Loucy (cell line): ENCODE measurements at regions not wholly inside any gene's neighbourhood (a gene's known extent, or its start where the extent isn't known, plus 50 kb on each side); places are given as distances from the start of the nearest gene placed in this dataset.

Source experiments
- H2AFZ ChIP-seq: fragments of 200-600 bp; sonication (generic); 2 replicates; pipeline ENCODE4 v1.6.0; 2016; ENCODE audit warnings: antibody characterized with exemption, mild to moderate bottlenecking, low read length, moderate library complexity
- H3F3A ChIP-seq: fragments of 200-600 bp; 2 replicates; pipeline ENCODE4 v1.6.0; 2016; ENCODE audit warnings: antibody characterized with exemption, low read depth, mild to moderate bottlenecking
- H3K27me3 ChIP-seq: fragments of 200-600 bp; sonication (generic); 2 replicates; pipeline ENCODE4 v1.6.1; 2014; ENCODE audit warnings: low read length, mild to moderate bottlenecking; ENCODE audit not compliant: insufficient read depth, poor library complexity, severe bottlenecking
- H3K36me3 ChIP-seq: fragments of 200-600 bp; sonication (generic); 2 replicates; pipeline ENCODE4 v1.6.1; 2016; ENCODE audit warnings: low read length; ENCODE audit not compliant: insufficient read depth
- H3K4me1 ChIP-seq: fragments of 200-600 bp; sonication (generic); 2 replicates; pipeline ENCODE4 v1.5.1; 2014; ENCODE audit warnings: low read length, mild to moderate bottlenecking; ENCODE audit not compliant: insufficient read depth, poor library complexity, severe bottlenecking
- H3K4me2 ChIP-seq: fragments of 200-600 bp; sonication (generic); 2 replicates; pipeline ENCODE4 v1.6.0; 2014; ENCODE audit warnings: antibody characterized with exemption, low read length, low read depth, mild to moderate bottlenecking; ENCODE audit not compliant: poor library complexity, severe bottlenecking
- H3K4me3 ChIP-seq: fragments of 200-600 bp; sonication (generic); 2 replicates; pipeline ENCODE4 v1.5.1; 2014; ENCODE audit warnings: low read length, mild to moderate bottlenecking, mixed read lengths; ENCODE audit not compliant: poor library complexity, severe bottlenecking
- H3K79me2 ChIP-seq: fragments of 200-600 bp; sonication (generic); 2 replicates; pipeline ENCODE4 v1.6.1; 2014; ENCODE audit warnings: low read length; ENCODE audit not compliant: insufficient read depth
- H3K9ac ChIP-seq: fragments of 200-600 bp; sonication (generic); 2 replicates; pipeline ENCODE4 v1.6.0; 2014; ENCODE audit warnings: mild to moderate bottlenecking, low read depth, low read length, moderate library complexity; ENCODE audit not compliant: poor library complexity, severe bottlenecking
- H3K9me2 ChIP-seq: fragments of 200-600 bp; sonication (generic); replicated peaks from 2 replicates; pipeline ENCODE4 v1.6.1; 2016; ENCODE audit warnings: low read depth, low read length, mixed read lengths
- H3K9me3 ChIP-seq: fragments of 200-600 bp; sonication (generic); 2 replicates; pipeline ENCODE4 v1.6.1; 2014; ENCODE audit warnings: mild to moderate bottlenecking, antibody characterized with exemption, low read length, low read depth; ENCODE audit not compliant: insufficient read depth
- H4K20me1 ChIP-seq: fragments of 200-600 bp; sonication (generic); 2 replicates; pipeline ENCODE4 v1.6.0; 2014; ENCODE audit warnings: antibody characterized with exemption, low read length, mild to moderate bottlenecking; ENCODE audit not compliant: insufficient read depth, poor library complexity, severe bottlenecking
- CTCF ChIP-seq: fragments of 200-600 bp; sonication (generic); conservative IDR thresholded peaks from 2 replicates; pipeline ENCODE4 v1.5.1; 2014; ENCODE audit warnings: mild to moderate bottlenecking, antibody characterized with exemption, low read length
- EZH2phosphoT487 ChIP-seq: fragments of 200-600 bp; IDR thresholded peaks from 2 replicates; pipeline ENCODE4 v1.6.1; 2018; ENCODE audit warnings: antibody characterized with exemption, mild to moderate bottlenecking, moderate library complexity, borderline replicate concordance

GRCh38 chr11:70783356-70783755, 385.0 kb downstream of the CTTN start:
- H2AFZ ChIP-seq = no peak overlapping the region
- H3K9me2 ChIP-seq = no peaks in the 10 kb centered on the region
- no peaks in the 10 kb centered on the region for H3K4me1 ChIP-seq
- H4K20me1 ChIP-seq = no peaks in the 10 kb centered on the region
- H3K27me3 ChIP-seq = no peaks in the 10 kb centered on the region
- no peak for TF ChIP-seq CTCF
- no peak for TF ChIP-seq EZH2phosphoT487
- H3F3A ChIP-seq = no peaks in the 10 kb centered on the region
- H3K36me3 ChIP-seq = no peaks in the 10 kb centered on the region
- no peak overlapping the region for H3K9ac ChIP-seq
- H3K9me3 ChIP-seq = peaks cover 15% of the 10 kb centered on the region; the same call in 1 of the 2 replicates
- H3K79me2 ChIP-seq = no peaks in the 10 kb centered on the region
- no peak overlapping the region for H3K4me2 ChIP-seq
- H3K4me3 ChIP-seq = no peak overlapping the region

GRCh38 chr11:70783821-70784220, 385.5 kb downstream of the CTTN start:
- peaks cover 15% of the 10 kb centered on the region; the same call in 1 of the 2 replicates for H3K9me3 ChIP-seq
- no peak overlapping the region for H3K4me2 ChIP-seq
- no peak overlapping the region for H3K9ac ChIP-seq
- H3K9me2 ChIP-seq = no peaks in the 10 kb centered on the region
- no peaks in the 10 kb centered on the region for H3K4me1 ChIP-seq
- no peaks in the 10 kb centered on the region for H3F3A ChIP-seq
- H3K4me3 ChIP-seq = no peak overlapping the region
- no peaks in the 10 kb centered on the region for H3K79me2 ChIP-seq
- H3K27me3 ChIP-seq = no peaks in the 10 kb centered on the region
- no peaks in the 10 kb centered on the region for H3K36me3 ChIP-seq
- H2AFZ ChIP-seq = no peak overlapping the region
- TF ChIP-seq CTCF (no peak), EZH2phosphoT487 (no peak)
- H4K20me1 ChIP-seq = no peaks in the 10 kb centered on the region

GRCh38 chr11:70785372-70785771, 387.0 kb downstream of the CTTN start:
- H3K4me2 ChIP-seq = no peak overlapping the region
- no peak overlapping the region for H3K9ac ChIP-seq
- H3K4me3 ChIP-seq = no peak overlapping the region

More at GRCh38 chr11:70785372-70785771, 387.0 kb downstream of the CTTN start:
- Histone ChIP-seq H4K20me1 (no peaks in the 10 kb centered on the region), H2AFZ (no peak overlapping the region), H3K9me2 (no peaks in the 10 kb centered on the region), H3F3A (no peaks in the 10 kb centered on the region), H3K9me3 (peaks cover 15% of the 10 kb centered on the region; the same call in 1 of the 2 replicates), H3K79me2 (no peaks in the 10 kb centered on the region), H3K4me1 (no peaks in the 10 kb centered on the region), H3K27me3 (no peaks in the 10 kb centered on the region), H3K36me3 (no peaks in the 10 kb centered on the region)
- TF ChIP-seq CTCF (no peak), EZH2phosphoT487 (no peak)
